Keratinocyte (primary cell): ENCODE measurements at regions not wholly inside any gene's neighbourhood (a gene's known extent, or its start where the extent isn't known, plus 50 kb on each side); places are given as distances from the start of the nearest gene placed in this dataset.

Experiments used
- DNase-seq: peaks from one replicate; pipeline ENCODE4 v3.0.0-alpha.2; 2011; ENCODE audit warnings: low read depth, missing footprints, low spot score
- FAIRE-seq: peaks from 2 replicates; lab custom pipeline; 2011; peaks lifted over from hg19 to GRCh38; lab: Jason Lieb, UNC
- H2AFZ ChIP-seq: 2 replicates; pipeline ENCODE4 v1.6.0; 2012; ENCODE audit warnings: low read length, control low read depth, inconsistent platforms; ENCODE audit not compliant: control insufficient read depth
- H3K27ac ChIP-seq: 2 replicates; pipeline ENCODE4 v1.5.1; 2011; ENCODE audit warnings: low read length; ENCODE audit not compliant: control insufficient read depth, insufficient read depth
- H3K27me3 ChIP-seq: 3 replicates; pipeline ENCODE4 v1.6.0; 2011; ENCODE audit warnings: low read length; ENCODE audit not compliant: control insufficient read depth, insufficient read depth; ENCODE audit errors: extremely low read depth
- H3K36me3 ChIP-seq, 2 experiments: 2 replicates in 1 of 2; 3 replicates in 1 of 2; pipeline ENCODE4 v1.5.1; 2011; ENCODE audit warnings: low read length in 2 of 2, mild to moderate bottlenecking in 1 of 2; ENCODE audit not compliant: control insufficient read depth in 2 of 2, insufficient read depth in 2 of 2; ENCODE audit errors: extremely low read depth in 1 of 2
- H3K4me1 ChIP-seq: 3 replicates; pipeline ENCODE4 v1.5.1; 2011; ENCODE audit warnings: low read length; ENCODE audit not compliant: control insufficient read depth, insufficient read depth; ENCODE audit errors: extremely low read depth
- H3K4me2 ChIP-seq: 3 replicates; pipeline ENCODE4 v1.6.0; 2011; ENCODE audit warnings: low read depth, low read length; ENCODE audit not compliant: control insufficient read depth, insufficient read depth; ENCODE audit errors: extremely low read depth
- H3K4me3 ChIP-seq, 3 experiments: fragments of 200-600 bp in 1 of 3; sonication (generic) in 1 of 3; 2 replicates in 2 of 3; 3 replicates in 1 of 3; pipeline ENCODE4 v1.5.1; 2011 to 2016; ENCODE audit warnings: low read length in 3 of 3, mild to moderate bottlenecking in 3 of 3, control low read depth in 2 of 3, inconsistent platforms in 1 of 3, low read depth in 1 of 3, mixed read lengths in 1 of 3, mixed run types in 1 of 3, moderate library complexity in 1 of 3; ENCODE audit not compliant: control insufficient read depth in 2 of 3, insufficient read depth in 2 of 3; ENCODE audit errors: extremely low read depth in 1 of 3
- H3K79me2 ChIP-seq: 2 replicates; pipeline ENCODE4 v1.6.0; 2012; ENCODE audit warnings: low read length; ENCODE audit not compliant: control insufficient read depth, insufficient read depth
- H3K9ac ChIP-seq: 3 replicates; pipeline ENCODE4 v1.6.0; 2011; ENCODE audit warnings: low read length; ENCODE audit not compliant: control insufficient read depth, insufficient read depth; ENCODE audit errors: extremely low read depth
- H3K9me1 ChIP-seq: 3 replicates; pipeline ENCODE4 v1.6.0; 2011; ENCODE audit warnings: low read length; ENCODE audit not compliant: control insufficient read depth, insufficient read depth; ENCODE audit errors: extremely low read depth
- H3K9me3 ChIP-seq: 2 replicates; pipeline ENCODE4 v1.5.1; 2012; ENCODE audit warnings: low read depth, low read length; ENCODE audit not compliant: control insufficient read depth
- H4K20me1 ChIP-seq: 3 replicates; pipeline ENCODE4 v1.6.0; 2011; ENCODE audit warnings: low read length; ENCODE audit not compliant: control insufficient read depth, insufficient read depth; ENCODE audit errors: extremely low read depth
- CTCF ChIP-seq, 3 experiments: IDR thresholded peaks in 1 of 3; conservative IDR thresholded peaks in 1 of 3; optimal IDR thresholded peaks in 1 of 3; 2 replicates in 2 of 3; 3 replicates in 1 of 3; pipeline versions ENCODE3 to v1.5.1; 2011; ENCODE audit warnings: low read length in 3 of 3, mild to moderate bottlenecking in 3 of 3, moderate library complexity in 2 of 3, control low read depth in 1 of 3, inconsistent platforms in 1 of 3; ENCODE audit not compliant: insufficient read depth in 2 of 3; ENCODE audit errors: extremely low read depth in 1 of 3
- EZH2 ChIP-seq: IDR thresholded peaks from one replicate; pipeline ENCODE4 v1.6.1; 2012; ENCODE audit warnings: inconsistent platforms, mild to moderate bottlenecking, low read length, moderate library complexity
- dilution Hi-C: fragments of 300-500 bp; cut with MboI; formaldehyde crosslinking; loops from one replicate; pipeline ENCODE4 v1.7.0; 2020; ENCODE audit warnings: low sequenced_read_pairs; ENCODE audit not compliant: extremely low pct_ligation_motif_present

- Histone ChIP-seq H3K9me3 (no peaks in the 10 kb centered on the region), H3K9ac (no peak overlapping the region), H4K20me1 (no peaks in the 10 kb centered on the region), H3K9me1 (no peaks in the 10 kb centered on the region), H3K27me3 (no peaks in the 10 kb centered on the region), H3K4me3 (no peak overlapping the region), H3K79me2 (no peaks in the 10 kb centered on the region), H3K4me1 (peaks cover 19% of the 10 kb centered on the region), H2AFZ (no peak overlapping the region), H3K4me2 (no peak overlapping the region), H3K36me3 (no peaks in the 10 kb centered on the region), H3K27ac (no peak overlapping the region)
- TF ChIP-seq EZH2 (no peak), CTCF (optimal IDR thresholded peaks at IDR 0.05 in 1 of 3, IDR thresholded peaks at IDR 0.05 in 1 of 3, conservative IDR thresholded peaks at IDR 0.05 in 1 of 3; ENCODE audit: extremely low read depth in 1 of 3, insufficient read depth in 2 of 3, low read length in 3 of 3) (no peak)
- DNase-seq (no peak), FAIRE-seq (no peak)
- dilution Hi-C loops, result no loop called here
Observed at GRCh38 chr15:60087561-60087960, 83.5 kb downstream of the FOXB1 start.

GRCh38 chr15:60090747-60091146 lies 86.6 kb downstream of the FOXB1 start:
- Histone ChIP-seq H3K4me2 (peak overlapping the region; percentile 68), H3K9me1 (no peaks in the 10 kb centered on the region), H3K27ac (peak overlapping the region; percentile 22), H3K4me3 (peak overlapping the region in 1 of 3 experiments; percentile 19), H2AFZ (peak overlapping the region; percentile 8), H3K36me3 (no peaks in the 10 kb centered on the region), H3K9me3 (no peaks in the 10 kb centered on the region), H3K27me3 (no peaks in the 10 kb centered on the region), H3K4me1 (peaks cover 19% of the 10 kb centered on the region), H3K79me2 (no peaks in the 10 kb centered on the region), H4K20me1 (no peaks in the 10 kb centered on the region), H3K9ac (peak overlapping the region; percentile 30)
- TF ChIP-seq EZH2 (no peak), CTCF (optimal IDR thresholded peaks at IDR 0.05 in 1 of 3, IDR thresholded peaks at IDR 0.05 in 1 of 3, conservative IDR thresholded peaks at IDR 0.05 in 1 of 3; ENCODE audit: extremely low read depth in 1 of 3, insufficient read depth in 2 of 3, low read length in 3 of 3) (no peak)
- no peak for FAIRE-seq
- DNase-seq, result no peak
- dilution Hi-C loops, result no loop called here
